ENCODE measurements at regions not wholly inside any gene's neighbourhood (a gene's known extent, or its start where the extent isn't known, plus 50 kb on each side); places are given as distances from the start of the nearest gene placed in this dataset.

GRCh38 chr1:232263452-232263851 lies 366.5 kb downstream of the SIPA1L2 start:
- no peak overlapping the region for H3K4me3 ChIP-seq (ENCODE audit: low read depth, low read length)
- TF ChIP-seq CTCF (conservative IDR thresholded peaks at IDR 0.05; ENCODE audit: low read depth, low read length), result no peak
- DNase-seq (ENCODE audit: low read depth), result no peak

- no peak for DNase-seq (ENCODE audit: low read depth)
- no peak overlapping the region for H3K4me3 ChIP-seq (ENCODE audit: low read depth, low read length)
- no peak for TF ChIP-seq CTCF (conservative IDR thresholded peaks at IDR 0.05; ENCODE audit: low read depth, low read length)
Measured at GRCh38 chr1:232262991-232263390, 366.9 kb downstream of the SIPA1L2 start.

GRCh38 chr1:232260861-232261260 lies 369.1 kb downstream of the SIPA1L2 start:
- no peak for DNase-seq (ENCODE audit: low read depth)
- no peak overlapping the region for H3K4me3 ChIP-seq (ENCODE audit: low read depth, low read length)
- TF ChIP-seq CTCF (conservative IDR thresholded peaks at IDR 0.05; ENCODE audit: low read depth, low read length), result no peak

- H3K4me3 ChIP-seq (ENCODE audit: low read depth, low read length), result no peak overlapping the region
- TF ChIP-seq CTCF (conservative IDR thresholded peaks at IDR 0.05; ENCODE audit: low read depth, low read length), result no peak
- DNase-seq (ENCODE audit: low read depth), result no peak
Measured at GRCh38 chr1:232260045-232260444, 369.9 kb downstream of the SIPA1L2 start.

- no peak for DNase-seq (ENCODE audit: low read depth)
- no peak for TF ChIP-seq CTCF (conservative IDR thresholded peaks at IDR 0.05; ENCODE audit: low read depth, low read length)
- H3K4me3 ChIP-seq (ENCODE audit: low read depth, low read length), result no peak overlapping the region
Measured at GRCh38 chr1:232259333-232259732, 370.6 kb downstream of the SIPA1L2 start.

- DNase-seq (ENCODE audit: low read depth), result no peak
- no peak for TF ChIP-seq CTCF (conservative IDR thresholded peaks at IDR 0.05; ENCODE audit: low read depth, low read length)
- H3K4me3 ChIP-seq (ENCODE audit: low read depth, low read length), result no peak overlapping the region
Measured at GRCh38 chr1:232252546-232253118, 377.3 kb downstream of the SIPA1L2 start.

GRCh38 chr1:232250838-232251237 lies 379.1 kb downstream of the SIPA1L2 start:
- no peak overlapping the region for H3K4me3 ChIP-seq (ENCODE audit: low read depth, low read length)
- no peak for DNase-seq (ENCODE audit: low read depth)
- no peak for TF ChIP-seq CTCF (conservative IDR thresholded peaks at IDR 0.05; ENCODE audit: low read depth, low read length)

Measured in choroid plexus epithelial cell (primary cell).